GM10248 (cell line): ENCODE measurements at regions not wholly inside any gene's neighbourhood (a gene's known extent, or its start where the extent isn't known, plus 50 kb on each side); places are given as distances from the start of the nearest gene placed in this dataset.
"Not testable (repeated sequence)": the region's sequence is repeated elsewhere in the genome, so short reads cannot be mapped to it uniquely, and the experiment has no call there.

Source experiments
- CTCF ChIA-PET: fragments of 300-600 bp; sonication (Branson Sonifier 250); formaldehyde crosslinking; extraction: SDS; loops from one replicate; lab custom pipeline; 2021; ENCODE audit warnings: antibody characterized with exemption; lab: Yijun Ruan, JAX
- POLR2A ChIA-PET: fragments of 350-650 bp; sonication (Branson Sonifier 250); formaldehyde crosslinking; extraction: SDS; loops from one replicate; lab custom pipeline; 2020; ENCODE audit warnings: antibody characterized with exemption; lab: Yijun Ruan, JAX
- DNase-seq: peaks from one replicate; pipeline ENCODE4 v3.0.0; 2012; ENCODE audit errors: extremely low spot score
- TF ChIP-seq, protein P1 (sequence below): IDR thresholded peaks from 2 replicates; pipeline ENCODE4 v1.5.1; 2012; ENCODE audit warnings: mild to moderate bottlenecking, low read depth; ENCODE audit errors: extremely low read depth, missing control alignments, control extremely low read depth

DNA sequence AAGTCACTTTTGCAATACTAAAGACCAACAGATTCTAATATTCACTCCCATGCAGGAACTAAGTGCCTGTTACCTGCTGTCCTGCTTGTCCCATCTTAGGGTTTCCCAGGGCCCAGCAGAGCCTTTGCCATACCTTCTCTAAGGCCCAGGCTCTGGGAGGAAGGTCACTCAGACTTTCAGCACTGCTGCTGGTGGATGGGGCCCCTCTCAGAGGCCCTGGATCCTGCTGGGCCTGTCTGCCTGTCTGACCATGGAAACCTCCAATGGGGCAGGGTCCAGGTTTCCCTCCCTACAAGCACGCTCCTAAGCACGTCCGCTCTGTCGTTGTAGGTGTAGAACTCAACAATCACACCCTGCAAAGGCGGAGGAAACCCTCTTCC is 75.1 kb downstream of the RRM2 start:
- POLR2A ChIA-PET, result no interaction called here
- no peak for DNase-seq
- CTCF ChIA-PET, result no interaction called here
- TF ChIP-seq, protein P1, sequence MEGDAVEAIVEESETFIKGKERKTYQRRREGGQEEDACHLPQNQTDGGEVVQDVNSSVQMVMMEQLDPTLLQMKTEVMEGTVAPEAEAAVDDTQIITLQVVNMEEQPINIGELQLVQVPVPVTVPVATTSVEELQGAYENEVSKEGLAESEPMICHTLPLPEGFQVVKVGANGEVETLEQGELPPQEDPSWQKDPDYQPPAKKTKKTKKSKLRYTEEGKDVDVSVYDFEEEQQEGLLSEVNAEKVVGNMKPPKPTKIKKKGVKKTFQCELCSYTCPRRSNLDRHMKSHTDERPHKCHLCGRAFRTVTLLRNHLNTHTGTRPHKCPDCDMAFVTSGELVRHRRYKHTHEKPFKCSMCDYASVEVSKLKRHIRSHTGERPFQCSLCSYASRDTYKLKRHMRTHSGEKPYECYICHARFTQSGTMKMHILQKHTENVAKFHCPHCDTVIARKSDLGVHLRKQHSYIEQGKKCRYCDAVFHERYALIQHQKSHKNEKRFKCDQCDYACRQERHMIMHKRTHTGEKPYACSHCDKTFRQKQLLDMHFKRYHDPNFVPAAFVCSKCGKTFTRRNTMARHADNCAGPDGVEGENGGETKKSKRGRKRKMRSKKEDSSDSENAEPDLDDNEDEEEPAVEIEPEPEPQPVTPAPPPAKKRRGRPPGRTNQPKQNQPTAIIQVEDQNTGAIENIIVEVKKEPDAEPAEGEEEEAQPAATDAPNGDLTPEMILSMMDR, result no peak

DNA sequence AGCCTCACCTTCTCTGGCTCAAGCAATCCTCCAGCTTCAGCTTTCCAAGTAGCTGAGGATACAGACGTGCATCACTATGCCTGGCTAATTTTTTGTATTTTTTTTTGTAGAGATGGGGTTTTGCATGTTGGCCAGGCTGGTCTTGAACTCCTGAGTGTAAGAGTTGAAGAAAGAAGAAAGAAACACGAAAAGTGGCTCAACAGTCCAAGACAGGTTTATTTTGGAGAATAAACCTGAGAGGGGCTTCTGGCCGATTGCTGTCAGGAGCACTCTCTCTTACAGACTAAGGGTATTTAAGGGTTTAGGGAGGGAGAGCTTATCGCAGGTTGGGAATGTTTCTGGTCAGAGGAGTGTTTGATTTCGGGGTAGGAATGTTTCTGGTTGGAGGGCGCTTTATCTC is 75.9 kb downstream of the RRM2 start:
- DNase-seq, POLR2A ChIA-PET: not testable (repeated sequence)
- CTCF ChIA-PET, result interaction anchor here (1.4 kb wide), 1 partner anchor 20 kb away, joined by 3 read pairs; no protein-coding TSS in a partner anchor

DNA sequence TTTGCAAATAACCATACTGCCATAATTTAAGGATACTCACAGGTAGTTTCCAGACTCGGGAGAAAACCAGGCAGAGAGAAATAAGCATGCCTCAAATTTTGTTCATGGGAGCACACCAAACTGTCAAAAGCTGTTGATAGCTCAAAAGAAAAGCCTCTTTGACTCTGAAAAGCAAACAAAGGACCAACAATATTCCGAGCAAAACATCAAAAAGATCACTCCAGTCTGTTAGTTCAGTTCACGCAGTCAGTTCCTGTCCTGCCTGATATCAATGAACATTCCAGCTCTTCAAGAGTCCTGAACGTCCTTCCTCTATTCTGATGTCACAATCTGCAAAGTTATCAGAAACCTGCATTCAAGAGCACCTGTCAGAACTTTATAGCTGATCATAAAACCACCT is 78.7 kb downstream of the RRM2 start:
- CTCF ChIA-PET, result no interaction called here
- no peak for DNase-seq
- TF ChIP-seq, protein P1, result no peak
- POLR2A ChIA-PET, result no interaction called here

DNA sequence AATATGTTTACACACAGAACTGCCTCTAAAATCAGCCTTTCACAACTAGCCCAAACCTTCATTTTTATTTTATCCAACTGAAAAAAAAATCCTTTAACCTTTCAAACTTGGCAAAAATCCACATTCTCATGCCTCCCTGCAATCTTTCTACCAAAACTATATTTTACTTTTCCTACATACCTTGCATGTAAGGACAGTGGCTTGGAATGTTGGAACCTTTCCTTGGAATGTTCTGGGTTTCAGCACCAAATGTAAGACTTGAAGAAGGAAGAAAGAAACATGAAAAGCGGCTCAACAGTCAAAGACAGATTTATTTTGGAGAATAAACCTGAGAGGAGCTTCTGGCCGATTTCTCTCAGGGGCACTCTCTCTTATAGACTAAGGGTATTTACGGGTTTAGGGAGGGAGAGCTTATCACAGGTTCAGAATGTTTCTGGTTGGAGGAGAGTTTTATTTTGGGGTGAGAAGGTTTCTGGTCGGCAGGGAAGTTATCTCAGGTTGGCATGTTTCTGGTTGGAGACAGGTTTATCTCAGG is 79.7 kb downstream of the RRM2 start:
- POLR2A ChIA-PET, result no interaction called here
- CTCF ChIA-PET, result no interaction called here
- DNase-seq, result no peak
- TF ChIP-seq, protein P1, result no peak

DNA sequence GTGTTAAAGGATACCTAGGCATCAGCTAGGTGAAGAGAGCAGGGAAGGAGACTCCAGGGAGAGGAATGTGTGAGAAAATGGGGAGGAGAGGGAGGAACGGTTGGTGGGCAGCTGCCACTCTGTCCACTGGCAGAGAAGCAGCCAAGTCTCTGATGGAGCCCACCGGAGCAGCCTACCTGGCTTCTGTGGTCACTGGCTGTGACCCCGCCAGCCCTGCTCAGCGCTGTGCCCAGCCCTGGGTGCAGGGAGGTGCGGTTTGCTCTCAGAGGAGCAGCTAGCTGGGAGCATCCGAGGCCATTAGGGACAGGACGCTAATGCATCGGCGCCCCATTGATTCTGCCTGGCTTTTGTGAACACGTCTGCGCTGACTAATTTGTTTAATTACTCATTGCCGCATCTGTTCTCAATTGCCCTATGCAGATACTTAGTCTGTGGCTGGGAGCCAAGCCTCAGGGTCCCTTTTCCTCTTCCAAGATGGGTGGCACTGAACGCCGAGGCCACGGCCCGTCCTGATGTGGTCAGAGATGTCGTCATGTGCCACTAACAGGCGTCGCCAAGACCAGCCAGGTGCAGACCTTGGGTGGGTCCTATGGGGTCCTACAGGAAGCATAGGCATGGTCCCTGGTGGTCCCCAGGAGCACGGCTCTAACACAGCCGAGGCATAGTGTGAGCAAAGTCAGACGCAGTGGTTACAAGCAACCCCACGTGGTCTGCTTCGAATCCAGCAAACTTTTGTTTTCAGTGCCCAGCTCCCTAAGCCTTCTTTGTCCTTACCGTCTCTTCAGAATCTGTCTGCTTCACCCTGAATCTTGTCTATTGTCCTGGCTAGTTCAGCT is 82.0 kb downstream of the RRM2 start:
- CTCF ChIA-PET, result no interaction called here
- POLR2A ChIA-PET, result no interaction called here
- no peak for DNase-seq
- TF ChIP-seq, protein P1, result no peak

DNA sequence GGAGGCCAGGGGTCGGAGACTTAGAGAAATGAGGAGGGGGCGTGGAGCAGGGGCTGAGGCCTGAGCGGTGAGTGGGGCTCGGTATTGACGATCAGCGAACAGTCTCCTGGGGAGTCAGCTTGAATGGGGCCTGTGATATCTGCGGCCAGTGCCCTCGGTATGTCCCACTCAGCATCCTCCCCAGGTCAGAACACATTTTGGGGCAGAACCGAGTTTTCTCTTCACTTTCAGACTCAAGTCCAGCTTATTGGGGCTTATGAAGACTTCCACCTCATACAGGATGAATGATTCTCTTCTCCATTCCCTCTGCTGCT is 82.6 kb downstream of the RRM2 start:
- CTCF ChIA-PET, result no interaction called here
- DNase-seq, result no peak
- POLR2A ChIA-PET, result no interaction called here
- TF ChIP-seq, protein P1, result no peak

DNA sequence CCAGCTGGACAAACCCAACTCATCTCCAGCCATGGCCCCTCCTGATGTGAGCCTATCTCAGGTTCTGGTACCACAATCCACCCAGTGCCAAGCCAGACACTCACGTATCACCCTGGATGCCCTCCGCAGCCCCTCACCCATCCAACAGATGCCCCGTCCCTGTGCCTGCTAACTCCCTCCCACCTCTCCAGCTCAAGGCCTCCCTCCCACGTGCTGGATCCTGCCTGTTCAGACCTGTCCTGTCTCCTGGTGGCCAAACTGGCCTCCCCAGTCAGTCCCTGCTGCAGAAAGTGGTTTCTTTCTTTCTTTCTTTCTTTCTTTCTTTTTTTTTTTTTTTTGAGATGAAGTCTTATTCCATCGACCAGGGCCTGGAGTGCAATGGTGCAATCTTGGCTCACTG is 86.2 kb downstream of the RRM2 start:
- no peak for DNase-seq
- ChIA-PET POLR2A (no interaction called here), CTCF (no interaction called here)
- TF ChIP-seq, protein P1, result no peak
